GDM1 (cell line): ENCODE measurements at regions not wholly inside any gene's neighbourhood (a gene's known extent, or its start where the extent isn't known, plus 50 kb on each side); places are given as distances from the start of the nearest gene placed in this dataset.
"Not testable (repeated sequence)": the region's sequence is repeated elsewhere in the genome, so short reads cannot be mapped to it uniquely, and the experiment has no call there.

ENCODE experiments used
- DNase-seq: peaks from one replicate; lab custom pipeline; 2025; lab: John Stamatoyannopoulos, UW

DNA sequence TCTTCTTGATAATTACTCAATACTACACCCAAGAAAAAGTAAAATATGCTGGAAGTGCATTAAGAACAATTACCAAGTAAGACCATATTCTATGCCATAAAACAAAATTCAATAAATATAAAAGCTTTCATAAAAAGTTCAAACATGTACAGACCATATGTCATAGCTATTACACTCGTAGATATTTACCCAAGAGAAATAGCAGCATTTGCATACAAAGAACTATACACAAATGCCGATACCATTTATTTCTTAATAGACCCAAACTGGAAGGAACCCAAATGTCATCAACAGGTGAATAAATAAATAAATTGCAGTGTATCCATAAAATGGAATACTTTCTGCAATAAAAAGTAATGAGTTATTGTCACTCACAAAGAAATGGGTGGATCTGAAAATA lies 78.3 kb upstream of the SLC16A7 start:
- DNase-seq, result no peak

DNA sequence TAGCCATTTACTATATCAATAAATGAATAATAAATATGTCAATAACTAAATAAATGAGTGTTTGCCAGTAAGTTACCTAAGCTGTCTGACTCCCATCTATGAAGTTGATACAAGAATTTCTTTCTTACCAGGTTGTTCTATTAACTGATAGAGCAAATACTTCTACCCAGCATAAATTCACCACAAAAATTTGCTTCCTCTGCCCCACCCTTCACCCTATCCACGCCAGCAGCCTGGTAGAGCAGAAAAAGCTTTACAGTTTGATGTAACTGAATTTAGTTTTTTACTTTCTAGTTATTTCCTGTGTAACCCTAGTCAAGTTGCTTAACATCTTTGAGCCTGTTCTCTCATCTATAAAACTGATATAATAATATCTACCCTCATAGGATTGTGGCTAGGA lies 94.9 kb upstream of the SLC16A7 start:
- DNase-seq, result no peak

DNA sequence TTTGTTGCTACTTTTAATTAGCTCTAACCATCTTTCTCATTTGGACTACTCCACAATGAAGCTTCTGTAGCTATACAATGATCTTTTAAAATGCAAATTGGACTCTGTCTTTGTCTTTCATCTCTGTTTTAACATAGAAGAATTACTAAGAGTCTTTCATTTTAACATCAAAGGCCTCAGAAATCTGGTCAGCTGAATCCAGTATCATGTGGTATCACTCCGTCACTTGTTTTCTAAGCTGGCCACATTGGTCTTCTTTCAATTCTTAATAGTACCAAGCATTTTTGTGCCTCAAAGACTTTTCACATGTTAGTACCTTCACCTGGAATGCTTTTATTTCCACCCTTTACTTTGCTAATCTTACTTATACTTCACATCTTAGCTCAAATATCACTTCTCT lies 95.5 kb upstream of the SLC16A7 start:
- DNase-seq, result no peak

DNA sequence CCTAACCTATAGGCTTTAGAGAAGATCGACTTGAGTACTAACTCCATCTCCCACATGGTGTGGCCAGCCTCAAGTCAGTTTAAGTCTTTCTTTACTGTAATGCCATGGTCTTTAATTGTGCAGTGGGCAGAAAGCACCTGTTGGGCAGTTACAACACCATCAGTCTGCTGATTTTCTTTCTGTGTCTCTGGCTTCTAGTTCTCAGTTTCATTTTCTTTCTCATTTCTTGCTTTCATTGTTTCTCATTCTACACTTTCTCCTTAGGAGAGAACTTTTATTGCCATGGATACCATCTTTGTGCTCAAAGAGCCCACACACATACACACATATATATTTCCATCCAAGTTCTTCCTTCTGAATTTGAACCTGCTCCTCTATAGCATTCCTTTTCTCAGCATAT lies 96.1 kb upstream of the SLC16A7 start:
- no peak for DNase-seq

- no peak for DNase-seq
These were observed 101.2 kb upstream of the SLC16A7 start for GRCh38 chr12:59494617-59495016.

- DNase-seq, result no peak
These were observed 104.0 kb upstream of the SLC16A7 start for GRCh38 chr12:59491877-59492276.

- no peak for DNase-seq
These were observed 109.0 kb upstream of the SLC16A7 start for GRCh38 chr12:59486827-59487226.

GRCh38 chr12:59484575-59484974 lies 111.3 kb upstream of the SLC16A7 start:
- DNase-seq, result no peak

GRCh38 chr12:59474236-59474635 lies 121.6 kb upstream of the SLC16A7 start:
- not testable (repeated sequence) for DNase-seq

DNA sequence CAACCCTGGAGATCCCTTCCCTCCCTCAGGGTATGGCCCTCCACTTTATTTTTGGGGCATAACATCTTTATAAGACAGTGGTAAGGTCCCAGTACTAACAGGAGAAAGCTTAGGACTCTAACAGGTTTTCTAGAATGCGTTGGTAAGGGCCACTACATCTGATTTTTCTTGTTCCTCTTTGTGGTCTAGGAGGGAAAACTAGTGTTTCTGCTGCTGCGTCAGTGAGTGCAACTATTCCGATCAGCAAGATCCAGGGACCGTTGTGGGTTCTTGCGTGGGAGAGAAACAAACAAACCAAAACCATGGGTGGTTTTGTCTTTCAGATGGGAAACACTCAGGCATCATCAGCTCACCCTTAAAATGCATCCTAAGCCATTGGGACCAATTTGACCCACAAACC lies 123.6 kb upstream of the SLC16A7 start:
- DNase-seq, result peak; percentile 45

GRCh38 chr12:59459966-59460660 lies 135.7 kb upstream of the SLC16A7 start:
- no peak for DNase-seq

DNA sequence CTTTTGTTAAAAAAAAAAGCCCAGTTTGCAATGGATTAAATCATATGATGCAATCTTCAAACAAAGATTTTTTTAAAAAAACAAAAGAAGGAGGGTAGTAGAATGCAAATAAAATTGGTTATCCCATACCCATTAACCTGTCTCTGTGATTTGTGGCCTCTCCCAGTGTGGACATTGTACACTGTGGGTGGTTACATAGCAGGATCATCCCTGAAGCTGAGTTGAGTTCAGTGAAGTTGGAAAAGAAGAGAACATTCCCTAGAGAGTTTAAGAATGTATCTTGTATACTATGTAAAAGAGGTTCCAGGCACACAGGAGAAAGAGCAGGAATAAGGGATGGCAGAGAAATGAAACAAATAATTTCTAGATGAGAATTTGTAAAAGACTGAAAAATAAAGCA lies 142.4 kb upstream of the SLC16A7 start:
- DNase-seq, result no peak

DNA sequence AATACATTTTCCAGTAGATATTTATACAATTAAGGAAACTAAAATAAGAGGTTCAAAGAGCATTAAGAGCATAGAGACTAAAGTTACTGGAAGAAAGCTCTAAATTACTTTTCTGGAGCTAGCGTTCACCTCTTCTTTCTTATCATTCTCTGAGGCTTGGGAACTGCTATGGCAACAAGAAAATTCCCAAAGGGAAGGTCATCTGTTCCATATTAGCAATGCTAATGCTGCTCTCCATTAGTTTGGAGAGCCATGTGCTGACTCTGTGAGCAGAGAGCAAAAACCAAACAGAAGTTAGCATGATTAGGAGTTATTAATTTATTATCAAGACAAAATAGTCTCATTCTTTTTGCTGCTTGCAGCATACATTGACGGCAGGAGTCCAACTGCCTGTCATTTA lies 143.1 kb upstream of the SLC16A7 start:
- DNase-seq, result no peak

- DNase-seq, result no peak
These were observed 143.6 kb upstream of the SLC16A7 start for GRCh38 chr12:59452259-59452658.

DNA sequence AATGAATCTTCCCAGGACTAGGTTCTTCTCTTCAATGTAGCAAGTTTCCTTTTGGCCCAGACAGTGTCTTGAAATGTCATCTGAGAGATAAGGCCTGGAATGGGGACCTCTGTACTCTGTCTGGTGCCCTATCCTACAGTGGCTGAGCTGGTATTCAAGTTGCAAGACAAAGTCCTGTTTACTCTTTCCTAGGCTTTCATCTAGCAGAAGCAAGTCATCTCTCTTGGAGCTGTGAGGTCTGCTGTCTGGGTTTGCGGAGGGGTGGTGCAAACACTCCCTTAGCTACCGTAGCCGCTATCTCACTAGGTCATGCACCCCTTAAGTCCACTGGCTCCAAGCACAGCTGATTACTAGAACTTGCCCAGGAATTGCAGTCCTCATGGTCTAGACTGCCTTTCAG lies 149.7 kb upstream of the SLC16A7 start:
- DNase-seq, result no peak

- DNase-seq, result no peak
These were observed 150.9 kb upstream of the SLC16A7 start for GRCh38 chr12:59444932-59445331.

GRCh38 chr12:59432057-59432456 lies 163.8 kb upstream of the SLC16A7 start:
- no peak for DNase-seq

GRCh38 chr12:59431266-59431665 lies 164.6 kb upstream of the SLC16A7 start:
- no peak for DNase-seq

DNA sequence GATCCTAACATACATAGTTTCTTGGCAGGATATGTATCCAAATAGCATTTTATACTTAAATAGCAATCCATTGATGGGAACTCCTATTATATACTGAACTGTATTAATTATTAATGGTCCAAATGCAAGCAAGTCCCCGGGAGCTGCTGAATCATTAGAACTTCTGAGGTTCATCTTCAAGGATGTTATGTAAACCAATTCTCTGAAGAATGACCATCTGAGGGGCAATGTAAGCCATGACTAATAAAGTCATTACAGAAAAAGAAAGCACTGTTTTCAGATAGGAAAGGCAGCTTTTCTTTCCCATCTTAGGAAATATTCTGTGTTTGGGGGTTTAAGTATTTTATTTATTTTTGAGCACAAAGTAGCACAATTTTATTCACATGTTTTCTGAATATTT lies 166.1 kb upstream of the SLC16A7 start:
- DNase-seq, result no peak

DNA sequence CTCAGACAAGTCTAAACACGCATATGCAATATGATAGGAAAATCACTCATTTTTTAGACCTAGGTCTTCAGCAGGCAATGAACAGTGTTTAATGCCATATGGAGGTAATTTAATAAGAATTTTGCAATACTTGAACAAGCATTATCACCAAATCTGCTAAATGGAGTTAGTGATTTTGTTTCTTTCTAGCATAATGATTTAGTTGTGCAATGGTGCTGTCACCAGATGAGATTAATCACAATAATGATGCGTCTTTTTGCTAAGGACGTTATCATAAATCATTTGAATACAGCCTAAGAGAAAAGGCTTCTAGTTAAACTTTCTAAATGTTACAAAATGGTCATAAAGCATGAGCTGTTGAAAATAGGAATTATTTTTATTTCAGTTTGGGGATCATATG lies 170.0 kb upstream of the SLC16A7 start:
- no peak for DNase-seq

GRCh38 chr12:59424666-59425065 lies 171.2 kb upstream of the SLC16A7 start:
- DNase-seq, result not testable (repeated sequence)

- no peak for DNase-seq
These were observed 181.8 kb upstream of the SLC16A7 start for GRCh38 chr12:59414051-59414450.

DNA sequence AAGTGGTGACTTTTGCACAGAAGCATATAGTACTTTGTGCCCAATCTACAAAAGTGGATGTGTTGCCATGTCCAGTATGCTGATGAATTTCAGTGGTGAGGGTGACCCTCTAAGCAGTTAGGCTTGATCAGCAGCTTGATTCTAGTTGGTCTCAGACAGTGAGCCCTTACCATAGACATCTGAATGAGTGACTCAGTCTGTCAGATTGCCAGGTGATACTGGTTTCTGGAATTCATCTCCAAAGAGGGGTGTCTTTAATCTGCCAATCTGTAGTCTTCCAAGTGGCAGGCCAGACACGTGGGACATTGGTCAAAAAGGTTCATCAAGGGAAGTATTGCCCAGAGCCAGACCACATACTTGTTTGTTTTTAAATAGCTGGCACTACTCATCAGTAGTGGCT lies 187.4 kb upstream of the SLC16A7 start:
- no peak for DNase-seq

DNA sequence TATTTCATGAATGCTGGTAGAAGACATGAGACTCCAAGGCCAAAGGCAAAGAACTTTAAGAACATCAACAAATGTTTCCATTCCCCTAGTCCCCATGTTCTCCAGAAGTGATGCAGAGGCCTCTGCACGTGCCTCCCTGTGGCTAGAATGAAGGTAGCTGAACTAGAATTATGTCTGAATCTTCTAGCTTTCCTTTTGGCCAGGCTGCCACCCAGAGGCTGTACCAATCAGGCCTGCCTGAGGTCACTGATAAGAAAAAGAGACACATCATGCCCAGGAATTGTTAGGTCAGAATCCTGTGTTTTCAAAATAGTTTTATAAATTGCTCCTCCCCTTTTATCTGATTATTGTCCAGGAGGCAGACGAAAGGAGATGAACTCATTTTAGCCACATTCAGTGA lies 188.0 kb upstream of the SLC16A7 start:
- no peak for DNase-seq

DNA sequence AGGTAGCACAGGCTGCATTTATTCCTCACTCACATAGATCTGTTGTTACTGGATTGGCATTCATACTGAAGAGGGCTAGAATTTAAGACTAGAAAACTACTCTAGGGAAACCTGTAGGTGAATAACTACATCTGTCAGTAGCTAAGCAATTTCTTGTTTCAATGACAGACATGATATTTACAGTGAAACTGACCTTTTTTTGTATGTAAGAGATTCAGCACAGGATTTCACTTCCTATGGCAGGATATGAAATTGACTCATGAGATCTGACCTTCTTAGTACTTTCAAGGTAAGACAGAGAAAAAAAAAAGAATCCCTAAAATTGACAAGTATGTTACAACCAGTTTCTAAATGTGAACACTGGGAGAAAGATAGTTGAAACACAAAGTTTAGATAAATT lies 189.8 kb upstream of the SLC16A7 start:
- no peak for DNase-seq
